PC-3 (cell line): ENCODE measurements at regions not wholly inside any gene's neighbourhood (a gene's known extent, or its start where the extent isn't known, plus 50 kb on each side); places are given as distances from the start of the nearest gene placed in this dataset.

Source experiments
- ATAC-seq: fragments of 200-7000 bp; cut with Tn5 transposase; 2 replicates; pipeline ENCODE4 v1.9.1; 2020; ENCODE audit warnings: mild to moderate bottlenecking, moderate library complexity
- BruUV-seq: library from RNA; stranded (reverse); fragments of 400-500 nt; replicated peaks from 2 replicates; lab custom pipeline; 2021; lab: Mats Ljungman, UMichigan
- CTCF ChIA-PET: fragments of 300-600 bp; sonication (Branson Sonifier 250); formaldehyde crosslinking; loops from one replicate; lab custom pipeline; 2022; ENCODE audit warnings: antibody characterized with exemption; lab: Charles Lee
- POLR2A ChIA-PET: fragments of 300-600 bp; sonication (Branson Sonifier 250); formaldehyde crosslinking; loops from one replicate; lab custom pipeline; 2022; ENCODE audit warnings: antibody characterized with exemption; ENCODE audit not compliant: unreplicated experiment; lab: Charles Lee
- DNase-seq: peaks from one replicate; pipeline ENCODE4 v3.0.0-alpha.2; 2015
- H2AFZ ChIP-seq: fragments of 300-600 bp; sonication (generic); 2 replicates; pipeline ENCODE4 v1.6.0; 2016; ENCODE audit warnings: antibody characterized with exemption, low read length
- H3F3A ChIP-seq: fragments of 300-600 bp; sonication (generic); one replicate; pipeline ENCODE4 v1.6.0; 2017; ENCODE audit warnings: antibody characterized with exemption, low read length, control low read depth, mild to moderate bottlenecking; ENCODE audit not compliant: unreplicated experiment
- H3K27ac ChIP-seq: fragments of 300-600 bp; sonication (generic); 2 replicates; pipeline ENCODE4 v1.5.1; 2016; ENCODE audit warnings: mild to moderate bottlenecking, low read length
- H3K27me3 ChIP-seq: fragments of 300-600 bp; sonication (generic); 2 replicates; pipeline ENCODE4 v1.6.1; 2016; ENCODE audit warnings: low read length, mixed read lengths
- H3K36me3 ChIP-seq: fragments of 300-600 bp; sonication (generic); 2 replicates; pipeline ENCODE4 v1.6.1; 2016; ENCODE audit warnings: low read depth, mixed run types, low read length, mixed read lengths
- H3K4me1 ChIP-seq: fragments of 300-600 bp; sonication (generic); 2 replicates; pipeline ENCODE4 v1.5.1; 2016; ENCODE audit warnings: low read length; ENCODE audit not compliant: insufficient read depth
- H3K4me2 ChIP-seq: fragments of 300-600 bp; sonication (generic); 2 replicates; pipeline ENCODE4 v1.6.0; 2016; ENCODE audit warnings: low read length
- H3K4me3 ChIP-seq: fragments of 300-600 bp; sonication (generic); 2 replicates; pipeline ENCODE4 v1.5.1; 2016; ENCODE audit warnings: mild to moderate bottlenecking, low read length, mixed read lengths
- H3K79me2 ChIP-seq: fragments of 300-600 bp; sonication (generic); 2 replicates; pipeline ENCODE4 v1.6.1; 2017; ENCODE audit warnings: low read length, mixed read lengths
- H3K9ac ChIP-seq: fragments of 300-600 bp; sonication (generic); 2 replicates; pipeline ENCODE4 v1.6.0; 2016; ENCODE audit warnings: mild to moderate bottlenecking, low read length
- H3K9me2 ChIP-seq: fragments of 300-600 bp; sonication (generic); replicated peaks from 2 replicates; pipeline ENCODE4 v1.6.1; 2016; ENCODE audit warnings: mixed run types, low read length, mixed read lengths
- H3K9me3 ChIP-seq: fragments of 300-600 bp; sonication (generic); 2 replicates; pipeline ENCODE4 v1.6.1; 2016; ENCODE audit warnings: low read length, mixed read lengths
- H4K20me1 ChIP-seq: fragments of 300-600 bp; sonication (generic); 2 replicates; pipeline ENCODE4 v1.6.1; 2016; ENCODE audit warnings: low read length, mixed read lengths
- CTCF ChIP-seq: fragments of 300-600 bp; sonication (generic); conservative IDR thresholded peaks from 2 replicates; pipeline ENCODE4 v1.5.1; 2017; ENCODE audit warnings: antibody characterized with exemption, low read depth, mild to moderate bottlenecking, low read length
- EZH2 ChIP-seq: fragments of 300-600 bp; sonication (generic); IDR thresholded peaks from one replicate; pipeline ENCODE4 v1.6.1; 2017; ENCODE audit warnings: antibody characterized with exemption, mild to moderate bottlenecking, low read length; ENCODE audit not compliant: unreplicated experiment
- EZH2phosphoT487 ChIP-seq: fragments of 300-600 bp; sonication (generic); IDR thresholded peaks from 2 replicates; pipeline ENCODE4 v1.6.1; 2018; ENCODE audit warnings: mild to moderate bottlenecking, antibody characterized with exemption, low read length, borderline replicate concordance
- intact Hi-C: fragments of 100-400 bp; cut with micrococcal nuclease; formaldehyde crosslinking; loops from 2 replicates; pipeline ENCODE4 v1.9.0; 2023

DNA sequence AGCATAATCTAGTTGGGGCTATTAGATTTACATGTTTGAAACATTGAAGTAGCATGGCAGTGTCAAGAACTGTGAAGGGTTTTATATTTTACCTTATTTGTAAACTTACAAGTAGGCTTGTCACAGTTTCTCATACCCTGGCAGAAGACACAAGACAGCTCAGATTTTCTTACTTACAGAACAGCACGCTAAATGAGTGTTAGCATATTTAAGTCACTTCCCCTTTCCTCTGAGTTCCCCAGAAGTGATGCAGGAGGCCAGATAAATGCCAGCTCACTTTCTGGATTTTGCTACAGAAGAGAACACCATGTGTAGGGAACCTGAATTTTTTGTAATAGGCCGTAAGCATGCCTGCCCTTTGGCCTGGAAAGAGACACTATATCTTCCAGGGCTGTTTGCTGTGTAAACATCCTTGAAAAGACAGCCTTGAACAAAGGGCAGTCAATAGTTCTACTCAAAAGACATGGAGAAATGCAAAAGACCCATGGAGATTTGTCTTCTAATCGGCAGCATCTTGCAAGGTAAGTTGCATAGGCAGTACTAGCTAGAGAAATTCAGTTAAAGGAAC, 279.1 kb downstream of the PHF14 start:
- no TSS peak for BruUV-seq
- peaks cover 34% of the 10 kb centered on the region for H3K4me1 ChIP-seq
- no peaks in the 10 kb centered on the region for H3K9me2 ChIP-seq
- H3K4me3 ChIP-seq, result no peak overlapping the region
- no peaks in the 10 kb centered on the region for H3K9me3 ChIP-seq
- H3K27ac ChIP-seq, result no peak overlapping the region
- H4K20me1 ChIP-seq, result no peaks in the 10 kb centered on the region
- intact Hi-C loops, result loop anchor here (5.0 kb wide), 2 partner anchors 65 to 80 kb away; no protein-coding TSS in a partner anchor
- DNase-seq (peak; percentile 37), ATAC-seq (peak; percentile 47)
- TF ChIP-seq EZH2phosphoT487 (no peak), EZH2 (no peak), CTCF (no peak)
- H3K27me3 ChIP-seq, result no peaks in the 10 kb centered on the region
- ChIA-PET POLR2A (no interaction called here), CTCF (no interaction called here)
- no peaks in the 10 kb centered on the region for H3K79me2 ChIP-seq
- no peaks in the 10 kb centered on the region for H3F3A ChIP-seq
- H3K36me3 ChIP-seq, result no peaks in the 10 kb centered on the region
- H3K4me2 ChIP-seq, result peak overlapping the region; percentile 3; the same call in 1 of the 2 replicates
- no peak overlapping the region for H3K9ac ChIP-seq
- no peak overlapping the region for H2AFZ ChIP-seq

GRCh38 chr7:11256501-11256900, 282.8 kb downstream of the PHF14 start:
- Histone ChIP-seq H3F3A (no peaks in the 10 kb centered on the region), H3K36me3 (no peaks in the 10 kb centered on the region), H3K4me2 (no peak overlapping the region), H3K4me1 (peaks cover 24% of the 10 kb centered on the region), H3K9me3 (no peaks in the 10 kb centered on the region), H3K79me2 (no peaks in the 10 kb centered on the region), H3K27ac (no peak overlapping the region), H4K20me1 (no peaks in the 10 kb centered on the region), H3K4me3 (no peak overlapping the region), H3K27me3 (no peaks in the 10 kb centered on the region), H3K9me2 (no peaks in the 10 kb centered on the region), H2AFZ (no peak overlapping the region), H3K9ac (no peak overlapping the region)
- ATAC-seq, result no peak
- BruUV-seq, result no TSS peak
- ChIA-PET POLR2A (no interaction called here), CTCF (no interaction called here)
- intact Hi-C loops, result no loop called here
- no peak for DNase-seq
- TF ChIP-seq CTCF (no peak), EZH2phosphoT487 (no peak), EZH2 (no peak)

DNA sequence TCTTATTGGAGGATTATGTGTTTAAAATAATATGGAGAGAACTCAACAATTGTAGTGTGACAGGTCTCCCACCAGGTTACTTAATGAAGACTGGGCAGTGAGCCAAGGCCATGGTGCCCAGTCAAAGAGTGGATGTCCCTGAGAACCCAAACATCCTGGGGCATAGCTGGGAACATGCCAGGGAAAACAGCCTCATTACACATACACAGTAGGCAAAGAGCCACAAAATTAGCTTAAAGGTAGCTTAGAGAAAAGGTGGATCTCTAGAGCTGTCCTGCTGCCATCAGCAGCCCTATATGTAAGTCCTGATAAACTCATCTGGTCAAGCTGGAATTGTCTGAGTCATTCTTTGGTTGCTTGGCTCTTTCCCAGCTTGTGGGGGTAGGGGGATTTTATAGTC, 287.8 kb downstream of the PHF14 start:
- no peak overlapping the region for H3K9ac ChIP-seq
- CTCF ChIA-PET, result no interaction called here
- POLR2A ChIA-PET, result interaction anchor here (0.7 kb wide), 1 partner anchor 206 kb away, joined by 7 read pairs; no protein-coding TSS in a partner anchor

More for the DNA sequence above, 287.8 kb downstream of the PHF14 start:
- no peak overlapping the region for H3K4me2 ChIP-seq
- H3K27ac ChIP-seq, result no peak overlapping the region
- no peak overlapping the region for H2AFZ ChIP-seq
- no peaks in the 10 kb centered on the region for H3F3A ChIP-seq
- ATAC-seq (peak; percentile 76), DNase-seq (peak; percentile 90)
- no peaks in the 10 kb centered on the region for H3K9me3 ChIP-seq
- no peaks in the 10 kb centered on the region for H3K79me2 ChIP-seq
- no peaks in the 10 kb centered on the region for H4K20me1 ChIP-seq
- no peaks in the 10 kb centered on the region for H3K9me2 ChIP-seq
- H3K36me3 ChIP-seq, result no peaks in the 10 kb centered on the region
- no peaks in the 10 kb centered on the region for H3K27me3 ChIP-seq
- no TSS peak for BruUV-seq
- intact Hi-C loops, result no loop called here
- H3K4me3 ChIP-seq, result no peak overlapping the region
- no peaks in the 10 kb centered on the region for H3K4me1 ChIP-seq
- TF ChIP-seq EZH2phosphoT487 (no peak), EZH2 (no peak), CTCF (no peak)
